ENCODE measurements at regions not wholly inside any gene's neighbourhood (a gene's known extent, or its start where the extent isn't known, plus 50 kb on each side); places are given as distances from the start of the nearest gene placed in this dataset.

- TF ChIP-seq CTCF (IDR thresholded peaks at IDR 0.05; ENCODE audit: extremely low read depth in 1 of 2, insufficient read depth in 1 of 2, low read depth in 1 of 2, low read length in 2 of 2) (no peak), POLR2AphosphoS5 (IDR thresholded peaks at IDR 0.05; ENCODE audit: insufficient read depth, low read depth, low read length) (no peak), JUN (IDR thresholded peaks at IDR 0.05; ENCODE audit: borderline replicate concordance, insufficient read depth, insufficient read length, low read depth) (no peak), MAX (IDR thresholded peaks at IDR 0.05; ENCODE audit: insufficient read depth, insufficient read length) (no peak), FOS (IDR thresholded peaks at IDR 0.05; ENCODE audit: borderline replicate concordance, insufficient read depth, low read length) (no peak), POLR2A (IDR thresholded peaks at IDR 0.05; ENCODE audit: low read depth, low read length) (no peak), EZH2 (IDR thresholded peaks at IDR 0.05; ENCODE audit: borderline replicate concordance, low read depth, low read length, severe bottlenecking) (no peak), MYC (IDR thresholded peaks at IDR 0.05; ENCODE audit: low read depth, low read length) (no peak), GATA2 (IDR thresholded peaks at IDR 0.05; ENCODE audit: insufficient read depth, insufficient read length, low read depth, low read length) (no peak)
Observed at GRCh38 chr17:31631766-31632165, 227.3 kb downstream of the COPRS start.
